ENCODE measurements at regions not wholly inside any gene's neighbourhood (a gene's known extent, or its start where the extent isn't known, plus 50 kb on each side); places are given as distances from the start of the nearest gene placed in this dataset.
"Not testable (repeated sequence)": the region's sequence is repeated elsewhere in the genome, so short reads cannot be mapped to it uniquely, and the experiment has no call there.

DNA sequence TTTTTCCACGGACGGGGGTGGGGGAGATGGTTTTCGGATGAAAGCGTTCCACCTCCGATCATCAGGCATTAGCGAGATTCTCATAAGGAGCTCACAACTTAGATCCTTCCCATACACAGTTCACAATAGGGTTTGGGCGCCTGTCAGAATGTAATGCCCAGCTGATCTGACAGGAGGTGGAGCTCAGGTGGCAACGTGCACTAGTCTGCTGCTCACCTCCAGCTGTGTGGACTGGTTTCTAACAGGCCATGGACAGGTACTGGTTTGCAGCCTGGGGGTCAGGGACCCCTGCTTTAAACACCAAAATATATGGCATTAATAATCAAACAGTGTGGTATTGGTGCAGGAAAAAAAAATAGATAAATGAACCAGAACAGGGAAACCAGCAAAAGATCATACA lies 157.5 kb upstream of the NLRP1 start:
- no peak for DNase-seq (ENCODE audit: low read depth in 3 of 3, low spot score in 2 of 3)

DNA sequence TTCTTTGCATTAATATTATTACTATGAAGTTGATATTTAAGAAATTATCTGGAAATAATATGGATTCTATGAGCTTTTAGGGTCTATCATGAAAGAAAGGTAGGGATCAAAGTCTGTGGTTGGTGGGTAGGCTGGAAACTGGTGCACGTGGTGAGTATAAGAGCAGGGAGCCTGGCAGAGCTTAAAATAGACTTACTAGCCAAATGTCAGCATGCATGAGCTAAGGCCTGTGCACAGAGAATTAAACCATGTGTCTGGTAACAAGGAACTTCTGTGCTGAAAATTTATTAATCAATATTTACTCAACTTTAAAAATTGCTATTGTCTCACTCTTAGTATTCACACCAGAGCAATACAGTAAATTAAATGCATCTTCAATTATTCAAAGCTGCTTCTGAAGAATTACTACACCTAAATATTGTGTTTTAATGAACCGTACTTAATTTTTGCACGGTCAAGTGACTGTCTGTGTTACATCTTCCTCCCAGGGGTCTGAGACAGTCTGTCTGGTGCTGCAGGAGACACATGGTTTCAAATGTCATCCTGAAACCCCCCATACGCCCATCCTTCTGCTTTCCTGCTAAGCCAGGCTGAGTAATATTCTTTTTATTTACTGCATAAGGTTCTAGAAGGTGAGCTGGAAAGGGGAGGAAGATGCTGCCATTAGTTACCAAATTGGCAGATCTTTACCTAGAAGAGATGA lies 161.0 kb upstream of the NLRP1 start:
- no peak for DNase-seq (ENCODE audit: low read depth in 3 of 3, low spot score in 2 of 3)

DNA sequence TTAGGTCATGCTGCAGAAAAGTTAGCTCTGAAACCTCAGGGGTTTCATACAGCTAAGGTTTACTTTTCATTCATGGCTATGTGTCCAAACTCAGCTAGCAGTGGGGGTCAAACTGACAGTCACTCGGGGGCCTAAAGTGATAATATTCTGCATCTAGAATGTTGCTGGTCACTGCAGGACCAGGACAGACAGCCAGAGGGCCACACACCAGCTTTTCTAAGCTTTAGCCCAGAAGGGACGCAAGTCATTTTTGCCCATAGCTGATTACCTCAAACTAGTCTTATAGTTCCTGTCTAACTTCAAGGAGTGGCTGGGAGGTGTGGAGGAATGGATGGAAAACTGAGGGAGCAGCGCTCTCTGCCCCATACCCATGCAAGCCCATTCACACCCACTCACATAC lies 163.0 kb upstream of the NLRP1 start:
- no peak for DNase-seq (ENCODE audit: low read depth in 3 of 3, low spot score in 2 of 3)

DNA sequence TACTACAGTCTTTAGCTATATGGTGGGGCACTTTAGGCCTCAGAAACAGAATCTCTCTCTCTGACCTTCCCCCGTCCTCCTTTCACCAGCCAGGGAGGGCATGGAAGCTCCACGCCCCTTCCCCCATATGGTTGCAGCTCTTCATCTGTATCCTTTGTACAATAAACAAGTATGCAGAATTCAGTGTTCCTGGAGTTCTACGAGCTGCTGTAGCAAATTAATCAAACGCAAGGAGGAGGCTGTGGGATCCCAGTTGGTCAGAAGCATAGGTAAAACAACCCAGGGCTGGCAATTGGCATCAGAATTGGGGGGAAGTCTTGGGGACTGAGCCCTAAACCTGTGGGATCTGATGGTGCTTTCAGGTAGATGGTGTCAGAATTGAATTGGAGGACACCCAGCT lies 163.7 kb upstream of the NLRP1 start:
- DNase-seq (ENCODE audit: low read depth in 3 of 3, low spot score in 2 of 3) = no peak

DNA sequence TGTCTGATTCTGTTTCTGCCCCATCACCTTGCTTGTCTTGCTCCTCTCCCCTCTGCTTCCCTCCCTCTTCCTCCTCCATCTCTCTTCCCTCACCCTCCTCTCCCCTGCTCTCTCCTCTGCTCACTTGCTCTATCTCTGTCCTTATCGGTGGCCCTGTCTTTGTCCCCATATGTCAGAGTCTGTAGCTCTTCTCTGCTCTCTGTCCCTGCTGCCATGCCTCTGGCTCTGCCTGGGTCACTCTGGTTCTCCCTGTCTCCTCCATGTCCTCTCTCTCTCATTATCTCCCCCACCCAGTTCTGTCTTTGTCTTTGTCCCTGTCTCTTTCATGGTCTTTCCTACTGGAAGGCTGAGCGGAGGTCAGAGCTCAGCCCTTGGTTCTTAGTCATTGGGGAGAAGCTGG lies 169.1 kb upstream of the NLRP1 start:
- DNase-seq (ENCODE audit: low read depth in 3 of 3, low spot score in 2 of 3) = no peak

DNA sequence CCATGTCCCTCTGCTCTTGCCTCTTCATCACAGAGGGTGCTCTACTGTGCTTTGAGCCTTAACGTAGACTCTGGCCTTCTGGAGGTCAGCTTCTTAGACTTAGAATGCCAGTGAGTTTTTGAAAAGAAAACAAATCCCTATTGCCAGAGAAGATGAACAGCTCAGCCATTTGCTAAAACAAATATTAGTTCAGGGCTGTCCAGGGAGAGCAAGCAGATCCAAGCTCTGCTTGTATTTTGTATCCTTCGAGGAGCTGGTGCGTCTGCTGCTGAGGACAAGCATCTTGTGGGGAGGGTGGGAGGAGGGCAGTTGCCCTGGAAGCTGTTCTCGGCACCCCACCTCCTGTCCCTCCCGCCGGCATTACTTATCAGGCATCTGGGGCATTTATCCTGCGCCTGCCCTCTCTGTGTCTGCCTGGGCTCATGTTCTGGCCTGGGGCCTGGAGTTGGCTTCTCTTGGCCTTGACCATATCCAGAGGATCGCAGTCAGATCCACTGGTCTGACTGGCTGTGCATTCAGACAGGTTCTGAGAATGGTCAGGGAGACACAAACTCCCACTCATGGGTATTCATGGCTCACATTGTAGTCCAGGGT lies 173.1 kb upstream of the NLRP1 start:
- no peak for DNase-seq (ENCODE audit: low read depth in 3 of 3, low spot score in 2 of 3)

DNA sequence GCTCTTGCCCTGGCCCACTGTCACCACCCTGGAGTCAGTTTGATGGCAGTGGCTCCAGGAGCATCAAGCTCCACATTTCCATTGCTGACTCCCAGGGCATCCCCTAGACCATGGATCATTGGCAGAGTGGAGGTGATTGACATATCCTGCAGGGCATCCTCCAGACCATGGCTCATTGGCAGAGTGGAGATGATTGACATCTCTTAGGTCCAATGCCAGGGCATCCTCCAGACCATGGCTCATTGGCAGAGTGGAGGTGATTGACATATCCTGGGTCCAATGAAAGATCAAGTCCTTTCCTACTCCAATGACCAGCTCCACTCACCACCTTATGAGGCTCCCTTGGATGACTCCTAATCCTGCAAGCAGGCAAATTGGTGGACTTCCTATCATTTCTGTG lies 174.3 kb upstream of the NLRP1 start:
- DNase-seq (ENCODE audit: low read depth in 3 of 3, low spot score in 2 of 3) = no peak

DNA sequence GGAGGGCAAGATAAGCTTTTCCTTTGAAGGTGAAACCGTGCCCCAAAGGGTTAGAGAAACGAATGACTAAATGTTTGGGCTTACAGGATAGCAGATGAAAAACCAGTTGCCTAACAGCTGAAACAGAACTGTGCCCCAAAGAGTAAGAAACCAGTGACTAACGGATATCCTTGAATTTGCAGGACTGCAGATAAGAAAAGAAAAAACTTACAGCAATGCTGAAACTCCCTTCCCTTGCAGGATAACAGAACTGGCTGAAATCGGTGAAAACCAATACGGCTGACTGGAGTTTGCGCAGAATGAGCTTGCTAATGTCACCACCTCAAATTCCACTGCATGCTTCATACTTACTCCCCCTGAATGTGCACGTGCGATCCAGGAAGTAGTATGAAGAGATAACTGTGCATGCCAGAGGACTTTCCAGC lies 175.2 kb upstream of the NLRP1 start:
- no peak for DNase-seq (ENCODE audit: low read depth in 3 of 3, low spot score in 2 of 3)

DNA sequence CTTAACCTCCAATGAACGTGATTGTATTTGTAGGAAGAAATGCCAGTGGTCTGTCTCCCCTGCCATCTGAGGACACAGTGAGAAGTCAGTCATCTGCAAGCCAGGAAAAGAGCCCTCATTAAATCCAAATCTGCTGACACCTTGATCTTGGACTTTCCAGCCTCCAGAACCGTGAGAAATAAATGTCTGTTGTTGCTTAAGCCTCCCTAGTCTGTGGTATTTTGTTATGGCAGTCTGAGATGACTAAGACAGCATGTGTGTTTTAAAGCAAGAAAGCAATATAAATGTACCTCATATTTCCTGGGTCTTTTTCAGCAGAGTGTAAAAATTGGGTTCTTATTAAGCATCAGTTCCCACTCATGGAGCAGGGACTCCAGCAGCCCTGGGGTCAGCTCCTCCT lies 177.9 kb upstream of the NLRP1 start:
- no peak for DNase-seq (ENCODE audit: low read depth in 3 of 3, low spot score in 2 of 3)

DNA sequence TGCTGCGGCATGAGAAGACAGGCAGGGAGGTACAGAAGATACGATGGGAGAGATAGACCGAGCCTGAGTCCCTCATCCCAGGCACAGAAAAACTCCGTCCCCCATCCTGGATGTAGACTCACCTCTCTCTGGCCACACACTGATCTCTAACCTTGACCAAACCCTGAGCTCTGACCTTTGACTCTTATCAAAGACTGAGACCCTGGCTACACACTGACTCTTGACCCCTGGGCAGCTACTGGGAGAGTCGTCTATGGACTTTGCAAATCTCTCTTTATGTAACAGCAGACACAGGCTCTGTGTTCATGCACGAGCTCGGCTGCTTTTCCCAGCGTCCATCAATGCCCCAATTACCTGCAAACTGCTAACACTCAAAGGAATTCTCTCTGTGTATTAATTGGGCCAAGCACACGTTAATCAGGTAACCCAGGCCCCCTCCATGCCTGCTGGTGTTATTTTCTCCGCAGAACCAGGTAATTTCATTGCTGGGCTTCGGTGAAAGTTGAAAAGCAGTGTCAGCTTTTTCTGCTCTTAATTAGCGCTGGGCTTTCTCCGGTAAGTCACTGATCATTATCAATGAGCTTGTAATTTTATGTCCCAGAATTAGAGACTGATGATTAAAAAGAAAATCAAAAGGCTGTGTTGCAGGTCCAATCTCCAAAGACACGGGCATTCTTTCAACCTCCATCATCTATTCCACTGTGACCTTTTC lies 179.4 kb upstream of the NLRP1 start:
- DNase-seq (ENCODE audit: low read depth in 3 of 3, low spot score in 2 of 3) = no peak

DNA sequence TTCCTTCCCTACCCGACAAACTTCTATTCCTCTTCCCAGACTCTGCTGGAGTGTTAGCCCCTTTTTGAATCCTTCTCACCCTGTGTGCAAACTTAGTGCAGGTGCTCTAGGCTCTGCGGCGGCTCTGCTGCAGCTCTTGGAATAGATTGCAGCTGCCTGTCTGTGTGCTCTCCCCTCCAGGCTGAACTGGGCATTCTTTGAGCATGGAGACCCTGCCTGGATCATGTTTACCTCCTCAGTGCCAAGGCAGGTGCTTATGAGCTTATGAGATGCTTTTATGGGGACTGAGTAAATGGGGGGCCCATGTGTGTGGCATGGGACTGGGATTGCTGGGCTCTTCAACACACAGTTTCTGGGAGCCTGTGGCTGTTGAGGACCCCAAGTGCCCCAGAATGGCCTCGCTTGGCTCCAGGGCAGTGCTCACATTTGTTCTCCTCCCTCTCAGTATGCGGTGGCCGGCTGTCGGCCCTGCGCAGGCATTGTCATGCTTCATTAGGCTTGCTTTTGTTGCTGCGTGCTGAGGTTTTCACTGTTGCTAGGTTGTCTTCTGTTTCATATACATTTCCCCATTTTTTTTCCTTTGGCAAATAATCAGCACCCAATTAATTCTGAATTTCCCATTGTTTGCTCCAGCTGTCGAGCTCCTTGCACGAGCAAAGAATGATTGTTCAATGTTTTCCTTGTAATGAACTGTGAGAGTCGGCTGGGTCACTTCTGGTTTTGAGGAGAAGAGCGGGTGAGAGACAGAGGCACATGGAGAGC lies 185.5 kb upstream of the NLRP1 start:
- DNase-seq (ENCODE audit: low read depth in 3 of 3, low spot score in 2 of 3) = peak in 1 of 3 donors; percentile 41

DNA sequence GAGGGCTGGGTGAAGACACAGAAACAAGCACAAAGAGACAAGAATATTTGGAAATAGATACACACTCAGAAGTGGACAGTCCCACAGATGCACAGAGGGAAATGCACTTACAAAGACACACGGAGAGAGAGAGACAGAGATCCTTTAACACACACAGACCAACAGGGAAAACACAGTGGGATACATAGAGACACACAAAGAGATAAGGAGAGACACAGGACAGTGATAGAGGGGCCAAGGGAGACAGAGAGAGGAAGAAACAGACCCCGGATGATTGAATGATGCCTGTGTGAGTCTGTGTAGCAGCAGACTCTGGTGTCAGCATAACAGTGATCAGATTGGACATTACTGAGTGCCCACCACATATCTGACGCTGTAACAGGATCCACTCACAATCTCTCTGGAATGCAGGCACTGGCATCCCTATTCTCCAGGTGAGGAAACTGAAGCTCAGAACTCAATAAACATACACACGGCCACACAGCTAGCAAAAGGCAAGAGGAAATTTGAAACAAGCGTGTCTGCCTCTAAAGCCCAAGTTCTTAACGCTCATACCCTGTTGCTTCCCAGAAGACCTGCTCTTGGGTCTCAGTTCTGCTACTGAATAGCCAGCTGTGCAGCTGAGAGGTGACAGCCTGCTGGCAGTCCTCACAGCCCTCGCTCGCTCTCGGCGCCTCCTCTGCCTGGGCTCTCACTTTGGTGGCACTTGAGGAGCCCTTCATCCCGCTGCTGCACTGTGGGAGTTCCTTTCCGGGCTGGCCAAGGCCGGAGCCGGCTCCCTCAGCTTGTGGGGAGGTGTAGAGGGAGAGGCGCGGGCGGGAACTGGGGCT lies 186.3 kb upstream of the NLRP1 start:
- DNase-seq (ENCODE audit: low read depth in 3 of 3, low spot score in 2 of 3) = no peak

DNA sequence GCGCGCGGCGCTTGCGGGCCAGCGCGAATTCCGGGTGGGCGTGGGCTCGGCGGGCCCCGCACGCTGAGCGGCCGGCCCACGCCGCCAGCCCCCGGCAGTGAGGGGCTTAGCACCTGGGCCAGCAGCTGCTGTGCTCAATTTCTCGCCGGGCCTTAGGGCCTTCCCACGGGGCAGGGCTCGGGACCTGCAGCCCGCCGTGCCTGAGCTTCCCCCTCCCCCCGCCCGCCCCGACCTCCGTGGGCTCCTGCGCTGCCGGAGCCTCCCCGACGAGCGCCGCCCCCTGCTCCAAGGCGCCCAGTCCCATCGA lies 186.9 kb upstream of the NLRP1 start:
- not testable (repeated sequence) for DNase-seq (ENCODE audit: low read depth in 3 of 3, low spot score in 2 of 3)

DNA sequence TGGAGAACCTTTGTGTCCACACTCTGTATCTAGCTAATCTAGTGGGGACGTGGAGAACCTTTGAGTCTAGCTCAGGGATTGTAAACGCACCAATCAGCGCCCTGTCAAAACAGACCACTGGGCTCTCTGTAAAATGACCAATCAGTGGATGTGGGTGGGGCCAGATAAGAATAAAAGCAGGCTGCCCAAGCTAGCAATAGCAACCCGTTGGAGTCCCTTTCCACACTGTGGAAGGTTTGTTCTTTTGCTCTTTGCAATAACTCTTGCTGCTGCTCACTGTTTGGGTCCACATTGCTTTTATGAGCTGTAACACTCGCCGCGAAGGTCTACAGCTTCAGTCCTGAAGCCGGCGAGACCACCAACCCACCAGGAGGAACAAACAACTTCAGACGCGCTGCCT lies 187.7 kb upstream of the NLRP1 start:
- not testable (repeated sequence) for DNase-seq (ENCODE audit: low read depth in 3 of 3, low spot score in 2 of 3)

DNA sequence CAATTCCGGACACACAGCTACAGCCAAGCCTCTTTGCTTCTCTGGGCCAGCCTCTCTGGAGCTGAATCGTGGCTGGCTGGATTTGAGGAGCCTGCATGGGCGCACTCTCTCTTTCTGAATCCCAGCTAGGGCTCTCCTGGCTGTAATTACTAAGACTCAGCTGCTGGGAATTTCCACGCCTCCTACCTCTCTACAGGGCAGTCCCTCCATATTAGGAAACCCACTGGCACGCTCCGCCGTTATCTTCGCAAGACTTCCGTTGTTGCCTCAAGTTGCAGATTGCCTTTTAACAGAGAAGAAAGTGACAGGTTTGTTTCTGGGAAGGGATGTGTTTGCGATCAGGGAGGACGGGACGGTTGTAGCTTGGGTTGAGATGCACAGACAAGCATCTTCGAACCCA lies 188.4 kb upstream of the NLRP1 start:
- no peak for DNase-seq (ENCODE audit: low read depth in 3 of 3, low spot score in 2 of 3)

DNA sequence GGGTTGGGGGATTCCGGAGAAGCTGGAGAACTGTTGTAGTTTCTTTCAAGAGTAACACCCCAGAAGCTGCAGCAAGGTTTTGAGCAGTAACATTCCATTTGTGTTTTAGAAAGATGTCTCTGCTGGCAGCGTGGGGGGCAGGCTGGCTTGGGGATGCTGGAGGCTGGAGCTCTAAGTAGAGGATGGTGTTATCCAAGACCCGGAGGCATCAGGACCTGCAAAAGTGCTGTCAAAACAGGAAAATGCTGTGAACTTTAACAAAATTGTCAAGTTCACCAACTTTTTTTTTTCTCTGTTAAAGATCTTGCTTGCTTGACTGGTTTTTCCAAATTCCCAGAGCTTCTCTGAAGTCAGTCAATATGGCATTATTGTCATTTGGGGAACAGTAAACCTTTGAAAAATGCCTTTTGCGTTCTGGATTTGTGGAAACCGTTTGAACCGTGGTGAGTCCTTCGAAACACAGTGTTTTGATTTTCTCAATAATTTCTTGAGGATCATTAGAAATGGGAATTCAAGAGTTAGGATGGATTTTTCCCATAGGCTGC lies 189.6 kb upstream of the NLRP1 start:
- DNase-seq (ENCODE audit: low read depth in 3 of 3, low spot score in 2 of 3) = no peak

DNA sequence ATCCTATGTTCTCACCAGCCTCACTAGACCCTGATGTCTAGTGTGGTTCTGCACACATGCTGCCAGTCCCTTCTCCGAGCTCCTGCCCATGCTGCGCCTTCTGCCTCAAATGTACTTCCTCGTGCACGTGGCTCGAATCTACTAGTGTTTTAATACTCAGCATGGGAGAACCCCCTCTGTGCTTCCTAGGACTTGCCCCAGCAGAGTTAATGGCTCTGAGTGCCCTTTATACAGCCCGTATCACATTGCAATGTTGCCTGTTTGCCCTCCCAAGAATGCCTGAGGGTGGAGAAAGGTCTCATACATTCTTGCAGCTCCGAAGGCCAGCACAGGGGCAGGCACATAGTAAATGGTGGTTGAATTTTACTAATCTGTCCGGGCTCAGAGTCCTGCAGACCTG lies 190.8 kb upstream of the NLRP1 start:
- no peak for DNase-seq (ENCODE audit: low read depth in 3 of 3, low spot score in 2 of 3)

DNA sequence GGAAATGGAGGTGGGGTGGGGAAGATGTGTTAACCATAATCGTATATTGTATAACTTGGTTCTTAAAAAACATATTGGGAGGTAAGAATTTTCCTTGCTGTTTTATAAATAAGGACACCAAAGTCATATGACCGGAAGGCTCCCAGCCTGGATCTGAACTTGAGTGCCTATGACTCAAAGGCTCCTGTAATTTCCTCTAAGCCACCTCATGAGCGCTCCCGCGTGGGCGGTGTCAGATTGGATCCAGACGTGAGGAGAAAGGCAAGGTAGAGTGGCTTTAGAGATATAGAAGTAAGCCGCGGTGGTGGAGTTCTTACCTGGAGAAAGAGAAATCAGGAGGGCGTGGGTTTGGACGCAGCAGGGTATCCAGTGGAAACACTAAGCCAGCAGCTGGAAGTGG lies 196.2 kb upstream of the NLRP1 start:
- no peak for DNase-seq (ENCODE audit: low read depth in 3 of 3, low spot score in 2 of 3)

DNA sequence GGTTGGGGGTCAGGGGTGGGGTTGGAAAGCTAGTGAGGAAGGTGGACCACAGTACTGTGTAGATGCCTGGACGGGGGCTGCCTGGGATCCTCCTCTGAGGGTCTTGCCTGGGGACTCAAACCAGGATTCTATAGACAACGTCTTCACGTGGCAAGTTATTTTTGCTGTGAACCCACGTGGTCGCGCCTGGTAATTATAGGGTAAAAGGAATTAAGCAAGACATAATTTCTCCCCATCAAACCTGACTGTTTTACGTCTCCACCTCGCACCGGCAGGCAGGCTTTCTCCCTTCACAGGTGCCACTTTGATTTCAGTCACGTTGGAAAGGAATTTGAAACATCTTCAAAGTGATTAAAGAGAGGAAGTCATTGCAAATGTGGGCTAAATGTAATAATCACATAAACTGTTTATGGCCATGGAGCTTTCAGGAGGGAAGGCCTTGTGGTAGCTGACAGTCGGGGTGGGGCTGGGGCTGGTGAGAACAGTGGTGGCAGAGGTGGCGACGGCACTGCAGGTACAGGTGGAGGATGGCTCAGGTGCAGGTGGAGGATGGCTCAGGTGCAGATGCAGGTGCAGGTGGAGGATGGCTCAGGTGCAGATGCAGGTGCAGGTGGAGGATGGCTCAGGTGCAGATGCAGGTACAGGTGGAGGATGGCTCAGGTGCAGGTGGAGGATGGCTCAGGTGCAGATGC lies 197.1 kb upstream of the NLRP1 start:
- no peak for DNase-seq (ENCODE audit: low read depth in 3 of 3, low spot score in 2 of 3)

DNA sequence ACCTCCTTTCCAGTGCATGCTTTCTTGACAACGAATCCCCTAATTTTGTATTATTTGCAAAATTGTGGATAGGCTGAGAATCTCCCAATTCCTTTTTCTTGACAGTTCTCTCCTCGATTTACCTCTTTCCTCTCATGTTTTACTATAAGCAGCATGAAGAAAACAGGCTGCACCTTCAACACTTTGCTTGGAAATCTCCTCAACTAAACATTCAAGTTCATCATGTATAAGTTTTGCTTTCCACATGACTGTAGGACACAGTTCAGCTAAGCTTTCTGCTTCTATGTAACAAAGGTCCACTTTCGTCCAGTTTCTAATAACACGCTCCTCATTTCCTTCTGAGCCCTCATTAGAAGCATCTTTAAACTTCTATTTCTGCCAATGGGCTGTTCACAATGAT lies 199.0 kb upstream of the NLRP1 start:
- no peak for DNase-seq (ENCODE audit: low read depth in 3 of 3, low spot score in 2 of 3)
